Chondrocyte (in vitro differentiated cells): ENCODE measurements at regions not wholly inside any gene's neighbourhood (a gene's known extent, or its start where the extent isn't known, plus 50 kb on each side); places are given as distances from the start of the nearest gene placed in this dataset.
A peak's percentile ranks its signal among the peaks of the same experiment; 100 is the strongest.

Experiments used
- DNase-seq: peaks from one replicate; pipeline ENCODE4 v3.0.0; 2021; ENCODE audit warnings: mixed read lengths, low spot score
- H3K27ac Mint-ChIP-seq: one replicate; pipeline ENCODE4 v1.8.0; 2021; ENCODE audit warnings: mild to moderate bottlenecking, moderate library complexity, mixed read lengths; ENCODE audit not compliant: unreplicated experiment
- H3K27me3 Mint-ChIP-seq: 2 replicates; pipeline ENCODE4 v1.8.0; 2021; ENCODE audit warnings: low read depth, mixed read lengths
- H3K36me3 Mint-ChIP-seq: 2 replicates; pipeline ENCODE4 v1.8.0; 2021; ENCODE audit warnings: low read depth, mixed read lengths
- H3K4me1 Mint-ChIP-seq: 2 replicates; pipeline ENCODE4 v1.8.0; 2021; ENCODE audit warnings: low read depth, mild to moderate bottlenecking, mixed read lengths
- H3K4me3 Mint-ChIP-seq: one replicate; pipeline ENCODE4 v1.8.0; 2021; ENCODE audit warnings: mild to moderate bottlenecking, moderate library complexity, mixed read lengths; ENCODE audit not compliant: unreplicated experiment
- H3K9me3 Mint-ChIP-seq: 2 replicates; pipeline ENCODE4 v1.8.0; 2021; ENCODE audit warnings: low read depth, mixed read lengths
- CTCF ChIP-seq: fragments of 200-600 bp; sonication (generic); IDR thresholded peaks from 2 replicates; pipeline ENCODE4 v1.5.0; 2021; ENCODE audit warnings: antibody characterized with exemption, mild to moderate bottlenecking, moderate library complexity

- DNase-seq: no peak
- H3K27me3 Mint-ChIP-seq: no peaks in the 10 kb centered on the region
- no peak overlapping the region for H3K27ac Mint-ChIP-seq
- no peak overlapping the region for H3K4me3 Mint-ChIP-seq
- TF ChIP-seq CTCF: no peak
- H3K36me3 Mint-ChIP-seq: no peaks in the 10 kb centered on the region
- H3K9me3 Mint-ChIP-seq: peaks cover 10% of the 10 kb centered on the region
- H3K4me1 Mint-ChIP-seq: peaks cover 14% of the 10 kb centered on the region
Measured at GRCh38 chr4:157667836-157668235, 447.3 kb downstream of the GRIA2 start.

- Mint-ChIP-seq H3K36me3 (no peaks in the 10 kb centered on the region), H3K27ac (peak overlapping the region; percentile 3), H3K9me3 (peaks cover 2% of the 10 kb centered on the region), H3K4me3 (no peak overlapping the region), H3K4me1 (peaks cover 14% of the 10 kb centered on the region), H3K27me3 (no peaks in the 10 kb centered on the region)
- no peak for TF ChIP-seq CTCF
- DNase-seq: no peak
Measured at GRCh38 chr4:157664726-157665125, 444.2 kb downstream of the GRIA2 start.

- Mint-ChIP-seq H3K27me3 (no peaks in the 10 kb centered on the region), H3K36me3 (peaks cover 1% of the 10 kb centered on the region), H3K4me1 (peaks cover 8% of the 10 kb centered on the region), H3K9me3 (peaks cover 3% of the 10 kb centered on the region), H3K27ac (no peak overlapping the region), H3K4me3 (no peak overlapping the region)
- no peak for DNase-seq
- TF ChIP-seq CTCF: no peak
Measured at GRCh38 chr4:157655096-157655809, 434.7 kb downstream of the GRIA2 start.

- TF ChIP-seq CTCF: no peak
- peaks cover 2% of the 10 kb centered on the region for H3K36me3 Mint-ChIP-seq
- H3K9me3 Mint-ChIP-seq: peaks cover 18% of the 10 kb centered on the region
- DNase-seq: no peak
- no peaks in the 10 kb centered on the region for H3K27me3 Mint-ChIP-seq
- no peak overlapping the region for H3K4me3 Mint-ChIP-seq
- peaks cover 3% of the 10 kb centered on the region for H3K4me1 Mint-ChIP-seq
- H3K27ac Mint-ChIP-seq: no peak overlapping the region
Measured at GRCh38 chr4:157643257-157643656, 422.7 kb downstream of the GRIA2 start.

GRCh38 chr4:157634057-157634456 is 413.5 kb downstream of the GRIA2 start:
- DNase-seq: no peak
- Mint-ChIP-seq H3K4me3 (no peak overlapping the region), H3K36me3 (peaks cover 2% of the 10 kb centered on the region), H3K4me1 (no peaks in the 10 kb centered on the region), H3K27ac (no peak overlapping the region), H3K9me3 (peaks cover 9% of the 10 kb centered on the region), H3K27me3 (peaks cover 2% of the 10 kb centered on the region)
- no peak for TF ChIP-seq CTCF
